HepG2 (cell line): ENCODE measurements at regions not wholly inside any gene's neighbourhood (a gene's known extent, or its start where the extent isn't known, plus 50 kb on each side); places are given as distances from the start of the nearest gene placed in this dataset.

ENCODE experiments used
- ATAC-seq: fragments of 200-7000 bp; cut with Tn5 transposase; 3 replicates; pipeline ENCODE4 v1.9.1; 2020; ENCODE audit warnings: mild to moderate bottlenecking, moderate library complexity
- BruUV-seq: library from RNA; stranded (reverse); fragments of 400-500 nt; replicated peaks from 2 replicates; lab custom pipeline; 2021; lab: Mats Ljungman, UMichigan
- CTCF ChIA-PET: fragments of 300-600 bp; formaldehyde crosslinking; extraction: SDS; loops from one replicate; lab custom pipeline; 2021; ENCODE audit warnings: low total read pairs, inconsistent platforms, low intra/inter-chr PET ratio; lab: Yijun Ruan, JAX
- POLR2A ChIA-PET: fragments of 350-600 bp; sonication (Branson Sonifier 250); formaldehyde crosslinking; loops from one replicate; lab custom pipeline; 2020; ENCODE audit warnings: antibody characterized with exemption, inconsistent platforms; lab: Yijun Ruan, JAX
- DNase-seq: peaks from one replicate; pipeline ENCODE4 v3.0.0-alpha.2; 2015; ENCODE audit warnings: low spot score
- FAIRE-seq: peaks from 3 replicates; lab custom pipeline; 2011; peaks lifted over from hg19 to GRCh38; lab: Jason Lieb, UNC
- H2AFZ ChIP-seq: one replicate; pipeline ENCODE4 v1.6.1; 2011; ENCODE audit warnings: low read length, inconsistent platforms
- H3K27ac ChIP-seq: fragments of 300-600 bp; 3 replicates; pipeline ENCODE4 v1.8.0; 2011; ENCODE audit warnings: mixed run types, mild to moderate bottlenecking, mixed read lengths, low read length, inconsistent platforms; ENCODE audit not compliant: insufficient read depth; ENCODE audit errors: extremely low read length
- H3K27me3 ChIP-seq, 2 experiments: fragments of 200-600 bp in 1 of 2; 2 replicates in 1 of 2; 3 replicates in 1 of 2; pipeline versions ENCODE4 v1.6.0 to v1.8.0; 2011; ENCODE audit warnings: low read length in 2 of 2, mild to moderate bottlenecking in 2 of 2, moderate library complexity in 2 of 2, inconsistent platforms in 1 of 2; ENCODE audit not compliant: insufficient read depth in 2 of 2, control insufficient read depth in 1 of 2
- H3K36me3 ChIP-seq, 2 experiments: fragments of 200-600 bp in 1 of 2; replicated peaks in 1 of 2; 2 replicates in 1 of 2; 3 replicates in 1 of 2; pipeline versions ENCODE4 v1.5.1 to v1.8.0; 2011; ENCODE audit warnings: low read length in 2 of 2, inconsistent platforms in 1 of 2; ENCODE audit not compliant: insufficient read depth in 2 of 2, control insufficient read depth in 1 of 2
- H3K4me1 ChIP-seq: 2 replicates; pipeline ENCODE4 v1.5.1; 2012; ENCODE audit warnings: low read length, inconsistent platforms; ENCODE audit not compliant: insufficient read depth
- H3K4me2 ChIP-seq: 2 replicates; pipeline ENCODE4 v1.6.0; 2011; ENCODE audit warnings: low read depth, low read length, inconsistent platforms
- H3K4me3 ChIP-seq, 3 experiments: fragments of 200-600 bp in 1 of 3; sonication (generic), shearing (Covaris generic) in 1 of 3; replicated peaks in 1 of 3; 2 replicates each; pipeline ENCODE4 v1.5.1; 2011 to 2016; ENCODE audit warnings: low read length in 3 of 3, inconsistent platforms in 2 of 3, low read depth in 2 of 3, mild to moderate bottlenecking in 2 of 3, control low read depth in 1 of 3, mixed read lengths in 1 of 3; ENCODE audit not compliant: insufficient read depth in 1 of 3
- H3K79me2 ChIP-seq: one replicate; pipeline ENCODE4 v1.6.1; 2011; ENCODE audit warnings: low read length, inconsistent platforms; ENCODE audit not compliant: insufficient read depth
- H3K9ac ChIP-seq: 2 replicates; pipeline ENCODE4 v1.6.0; 2011; ENCODE audit warnings: mild to moderate bottlenecking, low read depth, low read length, inconsistent platforms; ENCODE audit not compliant: insufficient read depth
- H3K9me3 ChIP-seq: 2 replicates; pipeline ENCODE4 v1.5.1; 2012; ENCODE audit warnings: mild to moderate bottlenecking, low read length
- H4K20me1 ChIP-seq: 2 replicates; pipeline ENCODE4 v1.6.0; 2011; ENCODE audit warnings: inconsistent platforms, mild to moderate bottlenecking, low read length, moderate library complexity; ENCODE audit not compliant: insufficient read depth
- KDM6A ChIP-seq: IDR thresholded peaks from 2 replicates; pipeline ENCODE4 v1.6.1; 2016; ENCODE audit warnings: low read depth
- MAFK ChIP-seq, 2 experiments: IDR thresholded peaks in 1 of 2; conservative IDR thresholded peaks in 1 of 2; 2 replicates each; pipeline ENCODE4 v1.6.1; 2011; ENCODE audit warnings: improper control_type of control experiment in 2 of 2, low read length in 2 of 2
- XBP1 ChIP-seq: sonication (generic); formaldehyde crosslinking; IDR thresholded peaks from 2 replicates; pipeline ENCODE4 v1.5.0; 2020; ENCODE audit warnings: missing genetic modification reagents
- ZNF225 ChIP-seq: sonication (generic); formaldehyde crosslinking; IDR thresholded peaks from 2 replicates; pipeline ENCODE4 v1.4.0; 2020; ENCODE audit warnings: mild to moderate bottlenecking, missing genetic modification reagents
- ZNF260 ChIP-seq: sonication (generic); formaldehyde crosslinking; IDR thresholded peaks from 2 replicates; pipeline ENCODE4 v1.4.0; 2020; ENCODE audit warnings: missing genetic modification reagents, low read depth, mild to moderate bottlenecking, borderline replicate concordance
- ZNF317 ChIP-seq: sonication (generic); formaldehyde crosslinking; IDR thresholded peaks from 2 replicates; pipeline ENCODE4 v1.5.0; 2020; ENCODE audit warnings: mild to moderate bottlenecking, missing genetic modification reagents
- ZNF335 ChIP-seq: sonication (generic); formaldehyde crosslinking; IDR thresholded peaks from 2 replicates; pipeline ENCODE4 v1.4.0; 2020; ENCODE audit warnings: missing genetic modification reagents
- ZNF629 ChIP-seq: sonication (generic); formaldehyde crosslinking; conservative IDR thresholded peaks from 2 replicates; pipeline ENCODE4 v1.5.0; 2020; ENCODE audit warnings: missing genetic modification reagents
- ZSCAN31 ChIP-seq: sonication (generic); formaldehyde crosslinking; IDR thresholded peaks from 2 replicates; pipeline ENCODE4 v1.5.0; 2020; ENCODE audit warnings: low read depth, mild to moderate bottlenecking, missing genetic modification reagents
- WGBS: methylation state at CpG from one replicate; pipeline ENCODE4 v1.1.6; 2017; ENCODE audit warnings: low lambda C conversion rate; 5-methylcytosine and 5-hydroxymethylcytosine counted together
- in situ Hi-C: cut with HindIII; loops from 2 replicates; pipeline ENCODE4 v1.10.0; 2017; ENCODE audit warnings: low pct_unique_long_range_greater_than_20kb; ENCODE audit not compliant: extremely low pct_ligation_motif_present
- intact Hi-C: fragments of 100-400 bp; cut with micrococcal nuclease; formaldehyde crosslinking; loops from one replicate; pipeline ENCODE4 v1.10.0; 2022; ENCODE audit not compliant: unreplicated experiment
- TF ChIP-seq, protein P1 (sequence below): sonication (generic); formaldehyde crosslinking; IDR thresholded peaks from 2 replicates; pipeline ENCODE4 v1.4.0; 2020; ENCODE audit warnings: mild to moderate bottlenecking, missing genetic modification reagents
- TF ChIP-seq, protein P2 (sequence below), 2 experiments: sonication (generic) in 1 of 2; formaldehyde crosslinking in 1 of 2; IDR thresholded peaks; 2 replicates each; pipeline versions ENCODE4 v1.5.1 to v1.6.1; 2011 to 2020; ENCODE audit warnings: borderline replicate concordance in 1 of 2, low read depth in 1 of 2, low read length in 1 of 2, mild to moderate bottlenecking in 1 of 2, missing genetic modification reagents in 1 of 2, moderate library complexity in 1 of 2
- TF ChIP-seq, protein P3 (sequence below): sonication (generic); formaldehyde crosslinking; IDR thresholded peaks from 2 replicates; pipeline ENCODE4 v1.8.0; 2022; ENCODE audit warnings: missing genetic modification reagents, mild to moderate bottlenecking, inconsistent platforms, borderline replicate concordance

DNA sequence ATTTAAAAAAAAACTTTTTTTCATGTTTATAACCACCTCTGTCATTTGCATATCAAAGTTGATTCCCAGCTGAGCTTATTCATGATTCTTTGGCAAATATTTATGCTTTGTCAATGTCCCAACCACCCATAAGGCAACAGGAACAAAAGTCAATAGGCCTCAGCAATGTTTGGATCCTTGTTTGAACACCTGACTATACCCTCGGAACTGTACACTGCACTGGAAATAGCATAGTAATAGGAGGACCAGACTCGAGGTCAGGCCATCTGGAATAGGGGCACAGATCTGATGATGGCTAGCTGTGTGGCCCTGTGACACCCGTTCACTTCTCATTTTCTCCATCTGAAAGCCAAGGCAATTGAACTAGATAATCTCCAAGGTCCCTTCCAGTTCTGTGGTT is 301.7 kb upstream of the ATP11B start:
- no peak for ATAC-seq
- H3K36me3 ChIP-seq = no peaks in the 10 kb centered on the region
- 0% methylated on average over 1 of the region's 3 CpGs for whole genome bisulfite sequencing
- no peak overlapping the region for H3K9ac ChIP-seq
- H3K4me3 ChIP-seq = no peak overlapping the region
- BruUV-seq = no TSS peak
- DNase-seq = no peak
- CTCF ChIA-PET = no interaction called here
- TF ChIP-seq MAFK (conservative IDR thresholded peaks at IDR 0.05 in 1 of 2, IDR thresholded peaks at IDR 0.05 in 1 of 2; ENCODE audit: low read length in 2 of 2) (no peak), ZNF225 (CRISPR knock-in tag) (no peak), ZNF335 (CRISPR knock-in tag) (no peak), XBP1 (no peak), ZNF317 (CRISPR knock-in tag) (no peak), ZNF629 (no peak), ZNF260 (no peak), KDM6A (CRISPR knock-in tag) (no peak), ZSCAN31 (no peak)
- TF ChIP-seq, protein P1, sequence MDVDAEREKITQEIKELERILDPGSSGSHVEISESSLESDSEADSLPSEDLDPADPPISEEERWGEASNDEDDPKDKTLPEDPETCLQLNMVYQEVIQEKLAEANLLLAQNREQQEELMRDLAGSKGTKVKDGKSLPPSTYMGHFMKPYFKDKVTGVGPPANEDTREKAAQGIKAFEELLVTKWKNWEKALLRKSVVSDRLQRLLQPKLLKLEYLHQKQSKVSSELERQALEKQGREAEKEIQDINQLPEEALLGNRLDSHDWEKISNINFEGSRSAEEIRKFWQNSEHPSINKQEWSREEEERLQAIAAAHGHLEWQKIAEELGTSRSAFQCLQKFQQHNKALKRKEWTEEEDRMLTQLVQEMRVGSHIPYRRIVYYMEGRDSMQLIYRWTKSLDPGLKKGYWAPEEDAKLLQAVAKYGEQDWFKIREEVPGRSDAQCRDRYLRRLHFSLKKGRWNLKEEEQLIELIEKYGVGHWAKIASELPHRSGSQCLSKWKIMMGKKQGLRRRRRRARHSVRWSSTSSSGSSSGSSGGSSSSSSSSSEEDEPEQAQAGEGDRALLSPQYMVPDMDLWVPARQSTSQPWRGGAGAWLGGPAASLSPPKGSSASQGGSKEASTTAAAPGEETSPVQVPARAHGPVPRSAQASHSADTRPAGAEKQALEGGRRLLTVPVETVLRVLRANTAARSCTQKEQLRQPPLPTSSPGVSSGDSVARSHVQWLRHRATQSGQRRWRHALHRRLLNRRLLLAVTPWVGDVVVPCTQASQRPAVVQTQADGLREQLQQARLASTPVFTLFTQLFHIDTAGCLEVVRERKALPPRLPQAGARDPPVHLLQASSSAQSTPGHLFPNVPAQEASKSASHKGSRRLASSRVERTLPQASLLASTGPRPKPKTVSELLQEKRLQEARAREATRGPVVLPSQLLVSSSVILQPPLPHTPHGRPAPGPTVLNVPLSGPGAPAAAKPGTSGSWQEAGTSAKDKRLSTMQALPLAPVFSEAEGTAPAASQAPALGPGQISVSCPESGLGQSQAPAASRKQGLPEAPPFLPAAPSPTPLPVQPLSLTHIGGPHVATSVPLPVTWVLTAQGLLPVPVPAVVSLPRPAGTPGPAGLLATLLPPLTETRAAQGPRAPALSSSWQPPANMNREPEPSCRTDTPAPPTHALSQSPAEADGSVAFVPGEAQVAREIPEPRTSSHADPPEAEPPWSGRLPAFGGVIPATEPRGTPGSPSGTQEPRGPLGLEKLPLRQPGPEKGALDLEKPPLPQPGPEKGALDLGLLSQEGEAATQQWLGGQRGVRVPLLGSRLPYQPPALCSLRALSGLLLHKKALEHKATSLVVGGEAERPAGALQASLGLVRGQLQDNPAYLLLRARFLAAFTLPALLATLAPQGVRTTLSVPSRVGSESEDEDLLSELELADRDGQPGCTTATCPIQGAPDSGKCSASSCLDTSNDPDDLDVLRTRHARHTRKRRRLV = no peak
- TF ChIP-seq, protein P2, sequence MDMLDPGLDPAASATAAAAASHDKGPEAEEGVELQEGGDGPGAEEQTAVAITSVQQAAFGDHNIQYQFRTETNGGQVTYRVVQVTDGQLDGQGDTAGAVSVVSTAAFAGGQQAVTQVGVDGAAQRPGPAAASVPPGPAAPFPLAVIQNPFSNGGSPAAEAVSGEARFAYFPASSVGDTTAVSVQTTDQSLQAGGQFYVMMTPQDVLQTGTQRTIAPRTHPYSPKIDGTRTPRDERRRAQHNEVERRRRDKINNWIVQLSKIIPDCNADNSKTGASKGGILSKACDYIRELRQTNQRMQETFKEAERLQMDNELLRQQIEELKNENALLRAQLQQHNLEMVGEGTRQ (IDR thresholded peaks at IDR 0.05; ENCODE audit: low read depth, low read length) = no peak
- TF ChIP-seq, protein P2 (CRISPR knock-in tag; IDR thresholded peaks at IDR 0.05; ENCODE audit: borderline replicate concordance) = no peak
- TF ChIP-seq, protein P3, sequence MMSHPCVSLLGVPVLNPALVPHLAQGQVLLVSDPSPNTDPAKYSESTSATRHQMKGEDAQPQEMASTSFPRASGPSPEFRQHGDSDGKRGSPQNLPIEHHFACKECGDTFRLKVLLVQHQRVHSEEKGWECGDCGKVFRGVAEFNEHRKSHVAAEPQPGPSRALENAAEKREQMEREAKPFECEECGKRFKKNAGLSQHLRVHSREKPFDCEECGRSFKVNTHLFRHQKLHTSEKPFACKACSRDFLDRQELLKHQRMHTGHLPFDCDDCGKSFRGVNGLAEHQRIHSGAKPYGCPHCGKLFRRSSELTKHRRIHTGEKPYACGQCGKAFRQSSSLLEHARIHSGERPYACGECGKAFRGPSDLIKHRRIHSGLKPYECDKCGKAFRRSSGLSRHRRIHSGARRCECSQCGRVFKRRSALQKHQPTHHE (CRISPR knock-in tag) = no peak
- H3K79me2 ChIP-seq = no peaks in the 10 kb centered on the region
- H3K4me2 ChIP-seq = no peak overlapping the region
- no peak overlapping the region for H3K27ac ChIP-seq
- intact Hi-C loops = loop anchor here (10.0 kb wide), 1 partner anchor 123 kb away; no protein-coding TSS in a partner anchor
- FAIRE-seq = no peak
- in situ Hi-C loops = loop anchor here (25.0 kb wide), 1 partner anchor 779 kb away; the partner anchor contains the start of gene SOX2
- H3K9me3 ChIP-seq = no peaks in the 10 kb centered on the region
- no peak overlapping the region for H2AFZ ChIP-seq
- no peaks in the 10 kb centered on the region for H3K27me3 ChIP-seq
- POLR2A ChIA-PET = no interaction called here
- no peaks in the 10 kb centered on the region for H3K4me1 ChIP-seq
- no peaks in the 10 kb centered on the region for H4K20me1 ChIP-seq
